ENCODE measurements at regions not wholly inside any gene's neighbourhood (a gene's known extent, or its start where the extent isn't known, plus 50 kb on each side); places are given as distances from the start of the nearest gene placed in this dataset.
"Not testable (repeated sequence)": the region's sequence is repeated elsewhere in the genome, so short reads cannot be mapped to it uniquely, and the experiment has no call there.

GRCh38 chr2:215861607-215862350, 151.6 kb downstream of the MREG start:
- DNase-seq, result no peak

GRCh38 chr2:215856080-215856479, 157.3 kb downstream of the MREG start:
- no peak for DNase-seq

DNA sequence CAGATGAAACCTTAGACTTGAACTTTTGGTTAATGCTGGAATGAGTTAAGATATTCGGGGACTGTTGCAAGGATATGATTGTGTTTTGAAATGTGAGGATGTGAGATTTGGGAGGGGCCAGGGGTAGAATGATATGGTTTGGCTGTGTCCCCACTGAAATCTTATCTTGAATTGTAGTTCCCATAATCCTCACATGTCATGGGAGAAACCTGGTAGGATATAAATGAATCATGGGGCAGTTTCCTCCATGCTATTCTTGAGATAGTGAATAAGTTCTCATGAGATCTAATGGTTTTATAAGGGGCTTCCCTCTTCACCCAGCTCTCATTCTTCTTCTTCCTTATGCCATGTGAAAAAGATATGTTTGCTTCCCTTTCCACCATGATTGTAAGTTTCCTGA, 158.0 kb downstream of the MREG start:
- DNase-seq, result not testable (repeated sequence)

DNA sequence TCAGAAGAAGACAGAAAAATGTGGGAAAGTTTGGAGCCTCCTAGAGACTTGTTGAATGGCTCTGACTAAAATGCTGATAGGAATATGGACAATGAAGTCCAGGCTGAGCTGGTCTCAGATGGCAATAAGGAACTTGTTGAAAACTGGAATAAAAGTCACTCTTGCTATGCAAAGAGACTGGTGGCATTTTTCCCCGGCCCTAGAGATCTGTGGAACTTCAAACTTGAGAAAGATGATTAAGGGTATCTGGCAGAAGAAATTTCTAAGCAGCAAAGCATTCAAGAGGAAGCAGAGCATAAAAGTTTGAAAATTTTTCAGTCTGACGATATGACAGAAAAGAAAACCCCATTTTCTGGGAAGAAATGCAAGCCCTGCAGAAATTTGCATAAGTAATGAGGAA, 159.3 kb downstream of the MREG start:
- DNase-seq, result no peak

- no peak for DNase-seq
Observed at GRCh38 chr2:215851696-215852095, 161.7 kb downstream of the MREG start.

DNA sequence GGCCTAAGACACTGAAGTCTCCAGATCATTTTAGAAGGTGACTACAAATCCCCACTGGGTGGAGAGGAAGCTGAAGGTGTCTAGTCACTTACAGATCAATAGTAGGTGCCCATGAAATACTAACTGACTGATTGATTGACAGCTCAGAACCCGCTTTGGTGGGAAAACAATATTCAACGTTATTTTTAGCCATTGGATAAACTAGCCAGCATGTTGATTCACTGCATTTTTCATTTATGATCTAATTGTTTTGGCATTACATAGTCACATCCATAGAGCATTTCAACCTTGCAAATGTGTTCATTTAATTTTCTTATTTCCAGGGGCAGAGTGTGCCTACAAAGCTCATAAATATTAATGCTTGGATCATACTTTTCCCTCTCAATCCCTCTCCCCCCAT, 162.3 kb downstream of the MREG start:
- DNase-seq, result no peak

DNA sequence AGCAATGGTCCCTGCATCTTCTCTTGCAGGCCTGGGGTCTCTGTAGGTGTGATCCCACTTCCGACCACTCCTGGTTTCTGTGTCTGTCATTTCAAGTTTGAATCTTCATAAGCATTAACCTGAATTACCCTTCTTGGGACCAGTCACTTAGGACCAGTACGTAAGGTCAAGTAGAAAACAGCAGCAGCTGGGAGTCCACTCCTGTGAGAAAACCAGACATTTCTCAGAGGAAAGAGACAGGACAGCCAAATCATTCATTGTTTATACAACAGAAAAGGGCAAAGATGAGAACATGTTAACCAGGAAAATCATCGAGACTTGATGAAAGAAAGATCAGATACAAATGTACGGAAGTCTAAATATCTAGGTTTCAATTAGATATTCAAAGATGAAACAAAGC, 163.0 kb downstream of the MREG start:
- no peak for DNase-seq

GRCh38 chr2:215849771-215850170, 163.6 kb downstream of the MREG start:
- no peak for DNase-seq

DNA sequence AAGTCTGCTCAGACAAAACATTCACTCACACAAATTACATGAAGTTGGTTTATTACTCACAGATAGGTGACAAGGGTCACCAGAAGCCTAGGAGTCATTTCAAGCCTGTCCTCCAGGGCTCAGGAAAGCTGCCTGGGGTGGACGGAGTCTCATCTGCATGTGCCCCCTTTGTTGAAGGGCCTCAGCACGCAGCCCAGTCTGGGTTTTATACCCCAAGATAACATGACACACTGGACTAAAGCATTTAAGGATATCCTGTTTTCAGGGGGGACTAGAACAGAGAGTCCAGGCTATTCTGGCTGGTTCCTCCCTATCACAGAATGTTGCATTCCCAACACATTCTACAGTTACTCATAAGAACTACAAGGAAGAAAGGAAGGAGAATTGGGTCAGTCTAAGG, 164.7 kb downstream of the MREG start:
- DNase-seq, result no peak

- no peak for DNase-seq
Observed at GRCh38 chr2:215848146-215848545, 165.2 kb downstream of the MREG start.

GRCh38 chr2:215847718-215848117, 165.6 kb downstream of the MREG start:
- no peak for DNase-seq

- no peak for DNase-seq
Observed at GRCh38 chr2:215847056-215847455, 166.3 kb downstream of the MREG start.

GRCh38 chr2:215845839-215846586, 167.3 kb downstream of the MREG start:
- no peak for DNase-seq

DNA sequence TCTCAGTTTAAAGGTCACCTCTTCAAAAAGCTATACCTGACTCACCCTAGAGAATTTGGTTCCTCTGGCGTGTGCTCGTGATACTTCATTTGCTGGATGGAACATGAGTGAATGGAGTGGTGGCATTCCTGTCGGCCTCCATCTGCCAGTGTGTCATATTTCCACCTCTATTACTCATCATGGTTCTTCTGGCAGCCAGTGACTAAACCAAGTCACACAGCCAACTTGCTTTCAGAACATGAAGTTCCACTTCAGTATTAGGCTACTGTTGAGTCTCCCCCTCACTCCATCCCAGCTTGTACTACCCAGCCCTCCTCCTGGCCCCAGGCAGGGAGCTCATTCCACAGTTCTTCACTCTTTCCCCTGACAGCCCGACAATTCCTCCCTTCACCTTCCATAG, 169.8 kb downstream of the MREG start:
- DNase-seq, result peak; percentile 9

- no peak for DNase-seq
Observed at GRCh38 chr2:215841175-215841816, 172.1 kb downstream of the MREG start.

- no peak for DNase-seq
Observed at GRCh38 chr2:215839816-215840215, 173.5 kb downstream of the MREG start.

GRCh38 chr2:215839309-215839708, 174.0 kb downstream of the MREG start:
- DNase-seq, result no peak

DNA sequence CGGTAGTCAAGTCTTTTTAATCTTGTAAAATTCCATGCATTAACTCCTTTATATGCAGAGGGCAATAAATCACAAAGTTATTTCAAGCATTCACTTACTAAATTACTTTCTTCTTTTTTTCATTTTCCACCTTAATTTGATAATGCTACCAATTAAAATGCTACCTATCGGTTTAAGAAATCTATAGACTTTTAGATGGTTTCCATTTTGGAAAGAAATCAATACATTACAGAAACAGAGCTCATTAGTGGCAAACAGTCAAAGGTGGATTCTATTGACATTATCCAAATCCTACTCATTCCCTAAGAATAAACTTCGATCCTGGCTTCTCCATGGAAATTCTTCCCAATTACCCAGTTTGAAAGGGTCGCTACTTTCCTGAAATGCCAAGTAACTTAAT, 176.5 kb downstream of the MREG start:
- DNase-seq, result no peak

DNA sequence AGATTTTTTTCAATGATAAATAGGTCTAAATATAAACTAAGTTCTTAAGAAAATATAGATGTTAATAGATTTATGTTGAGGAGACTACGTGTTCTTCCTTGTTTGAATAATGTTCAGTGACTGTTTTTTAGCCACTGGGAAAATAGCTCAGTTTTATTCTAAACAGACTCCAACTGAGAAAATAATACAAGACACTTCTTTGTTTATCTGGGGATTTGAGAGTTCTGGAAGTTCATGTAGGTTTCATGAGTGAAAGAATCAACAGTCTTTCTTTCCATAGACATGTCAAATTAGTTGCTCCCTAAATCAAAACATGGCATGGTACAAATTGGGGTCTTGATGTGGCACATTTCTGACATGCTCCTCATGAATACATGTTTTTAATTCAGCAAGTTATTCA, 177.7 kb downstream of the MREG start:
- DNase-seq, result no peak

DNA sequence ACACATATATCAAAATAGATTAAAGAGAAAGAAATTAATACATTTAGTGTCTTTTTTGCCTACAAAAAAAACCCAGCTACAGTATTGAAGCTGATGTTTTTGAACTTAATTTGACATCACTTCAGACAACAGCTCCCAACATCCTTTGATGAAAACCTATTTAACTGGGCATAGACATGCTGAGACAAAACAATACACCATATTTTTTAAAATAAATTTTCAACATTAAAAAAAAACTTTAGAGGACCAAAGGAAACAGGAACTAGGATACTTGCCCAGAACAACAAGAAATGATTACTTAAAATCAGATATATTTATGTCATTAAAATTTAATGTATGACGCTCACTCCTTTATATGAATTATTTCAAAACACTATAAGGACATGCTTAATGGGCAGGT, 178.1 kb downstream of the MREG start:
- no peak for DNase-seq

GRCh38 chr2:215833531-215834162, 179.7 kb downstream of the MREG start:
- DNase-seq, result no peak

- DNase-seq, result no peak
Observed at GRCh38 chr2:215832791-215833190, 180.6 kb downstream of the MREG start.

DNA sequence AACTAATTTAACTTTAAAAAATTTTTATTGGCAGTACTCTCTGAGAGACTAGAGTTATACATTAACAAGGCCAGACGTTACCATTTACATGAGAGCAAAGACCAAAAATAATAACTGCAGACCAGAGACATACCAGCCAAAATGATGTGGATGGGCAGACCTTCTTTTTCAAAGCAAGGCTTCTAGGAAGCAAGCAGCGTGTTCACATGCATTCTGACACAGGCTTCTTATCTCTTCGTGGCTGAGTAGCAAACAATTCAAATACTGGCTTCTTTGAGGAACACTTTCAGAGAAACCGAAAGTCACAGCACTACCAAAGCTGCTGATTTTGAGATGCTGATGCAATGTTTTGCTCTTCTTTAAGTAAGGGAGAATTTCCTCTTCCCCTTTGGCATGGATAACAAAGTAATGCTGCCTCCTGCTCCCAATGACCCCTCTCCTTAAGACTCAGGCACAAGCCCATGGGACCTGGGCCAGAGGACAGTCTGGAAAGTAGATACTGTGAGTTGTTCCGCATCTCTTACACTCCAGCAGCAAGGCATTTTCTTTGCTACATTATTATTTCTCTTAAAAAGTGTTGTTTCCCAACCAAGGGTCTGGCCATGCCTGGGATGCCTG, 181.9 kb downstream of the MREG start:
- DNase-seq, result no peak
